ENCODE measurements at regions not wholly inside any gene's neighbourhood (a gene's known extent, or its start where the extent isn't known, plus 50 kb on each side); places are given as distances from the start of the nearest gene placed in this dataset.

DNA sequence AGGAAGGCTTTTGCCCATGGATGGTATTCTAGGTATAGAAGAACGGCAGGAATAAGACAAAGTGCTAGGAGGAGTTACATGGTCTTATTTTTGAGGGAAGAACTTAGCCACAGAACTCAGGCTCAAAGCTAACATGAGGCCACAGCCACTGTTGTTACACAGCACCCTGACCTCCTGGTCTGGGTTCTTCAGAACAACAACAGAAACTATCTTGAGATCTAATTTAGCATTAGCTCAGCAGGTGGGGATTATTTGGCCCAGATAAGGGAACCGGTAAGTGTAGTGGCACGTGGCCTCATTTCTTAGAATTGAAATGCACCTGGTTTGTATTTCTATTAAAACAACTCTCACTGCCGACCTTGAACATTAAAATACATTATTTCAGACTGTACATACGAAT, 1168.7 kb upstream of the SEMA6A start:
- H3K4me1 ChIP-seq (ENCODE audit: control insufficient read depth, extremely low read depth, insufficient read depth, low read length) = no peaks in the 10 kb centered on the region
- H3K36me3 ChIP-seq (ENCODE audit: control insufficient read depth in 2 of 2, extremely low read depth in 1 of 2, insufficient read depth in 2 of 2, low read length in 2 of 2) = no peaks in the 10 kb centered on the region
- POLR2A ChIA-PET = no interaction called here
- TF ChIP-seq POLR2A (IDR thresholded peaks at IDR 0.05; ENCODE audit: low read depth, low read length) (no peak), CTCF (IDR thresholded peaks at IDR 0.05; ENCODE audit: extremely low read depth in 1 of 2, insufficient read depth in 1 of 2, low read depth in 1 of 2, low read length in 2 of 2) (no peak), EZH2 (IDR thresholded peaks at IDR 0.05; ENCODE audit: borderline replicate concordance, low read depth, low read length, severe bottlenecking) (no peak), POLR2AphosphoS5 (IDR thresholded peaks at IDR 0.05; ENCODE audit: insufficient read depth, low read depth, low read length) (no peak), FOS (IDR thresholded peaks at IDR 0.05; ENCODE audit: borderline replicate concordance, insufficient read depth, low read length) (no peak), GATA2 (IDR thresholded peaks at IDR 0.05; ENCODE audit: insufficient read depth, insufficient read length, low read depth, low read length) (no peak), MYC (IDR thresholded peaks at IDR 0.05; ENCODE audit: low read depth, low read length) (no peak), JUN (IDR thresholded peaks at IDR 0.05; ENCODE audit: borderline replicate concordance, insufficient read depth, insufficient read length, low read depth) (no peak)
- TF ChIP-seq, protein P1, sequence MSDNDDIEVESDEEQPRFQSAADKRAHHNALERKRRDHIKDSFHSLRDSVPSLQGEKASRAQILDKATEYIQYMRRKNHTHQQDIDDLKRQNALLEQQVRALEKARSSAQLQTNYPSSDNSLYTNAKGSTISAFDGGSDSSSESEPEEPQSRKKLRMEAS (IDR thresholded peaks at IDR 0.05; ENCODE audit: insufficient read depth, insufficient read length) = no peak
- intact Hi-C loops (cut with micrococcal nuclease) = no loop called here
- H2AFZ ChIP-seq (ENCODE audit: low read depth, low read length) = no peak overlapping the region
- no peak overlapping the region for H3K4me3 ChIP-seq (replicated peaks in 1 of 3; ENCODE audit: insufficient read depth in 1 of 3, low read depth in 1 of 3, low read length in 3 of 3)
- no peak for FAIRE-seq
- no peaks in the 10 kb centered on the region for H4K20me1 ChIP-seq (replicated peaks; ENCODE audit: control insufficient read depth, extremely low read depth, insufficient read depth, low read length)
- no peaks in the 10 kb centered on the region for H3K9me1 ChIP-seq (replicated peaks; ENCODE audit: control insufficient read depth, extremely low read depth, insufficient read depth, low read length)
- DNase-seq (ENCODE audit: low read depth, low spot score) = no peak
- H3K27ac ChIP-seq (ENCODE audit: insufficient read depth, low read depth, low read length) = no peak overlapping the region
- dilution Hi-C loops (cut with MboI; ENCODE audit: extremely low pct_ligation_motif_present, low sequenced_read_pairs) = no loop called here
- no TSS peak for BruUV-seq (replicated peaks)
- CTCF ChIA-PET = no interaction called here
- no peak overlapping the region for H3K9ac ChIP-seq (replicated peaks; ENCODE audit: extremely low read depth, insufficient read depth, low read length)
- H3K79me2 ChIP-seq (ENCODE audit: control insufficient read depth, insufficient read depth, low read length) = no peaks in the 10 kb centered on the region
- no peak overlapping the region for H3K4me2 ChIP-seq (ENCODE audit: insufficient read depth, low read length)
- H3K9me3 ChIP-seq (replicated peaks; ENCODE audit: control insufficient read depth, insufficient read depth, low read length) = no peaks in the 10 kb centered on the region
- no peaks in the 10 kb centered on the region for H3K27me3 ChIP-seq (ENCODE audit: control insufficient read depth in 2 of 2, insufficient read depth in 2 of 2, low read length in 2 of 2)
